ENCODE measurements at regions not wholly inside any gene's neighbourhood (a gene's known extent, or its start where the extent isn't known, plus 50 kb on each side); places are given as distances from the start of the nearest gene placed in this dataset.
"Not testable (repeated sequence)": the region's sequence is repeated elsewhere in the genome, so short reads cannot be mapped to it uniquely, and the experiment has no call there.

GRCh38 chr3:82222401-82222800, 461.0 kb upstream of the GBE1 start:
- no peak for DNase-seq
- intact Hi-C loops (cut with DNase I): no loop called here

GRCh38 chr3:82217571-82217970, 456.1 kb upstream of the GBE1 start:
- intact Hi-C loops (cut with DNase I): no loop called here
- no peak for DNase-seq

GRCh38 chr3:82208002-82208710, 446.7 kb upstream of the GBE1 start:
- intact Hi-C loops (cut with DNase I): no loop called here
- DNase-seq: no peak

- DNase-seq: no peak
- intact Hi-C loops (cut with DNase I): no loop called here
Measured at GRCh38 chr3:82202269-82202668, 440.8 kb upstream of the GBE1 start.

- intact Hi-C loops (cut with DNase I): no loop called here
- DNase-seq: no peak
Measured at GRCh38 chr3:82201316-82201715, 439.9 kb upstream of the GBE1 start.

- intact Hi-C loops (cut with DNase I): no loop called here
- no peak for DNase-seq
Measured at GRCh38 chr3:82198009-82198408, 436.6 kb upstream of the GBE1 start.

GRCh38 chr3:82196645-82197044, 435.2 kb upstream of the GBE1 start:
- no peak for DNase-seq
- intact Hi-C loops (cut with DNase I): no loop called here

- intact Hi-C loops (cut with DNase I): no loop called here
- no peak for DNase-seq
Measured at GRCh38 chr3:82194870-82195269, 433.4 kb upstream of the GBE1 start.

GRCh38 chr3:82186017-82186416, 424.6 kb upstream of the GBE1 start:
- intact Hi-C loops (cut with DNase I): no loop called here
- peak in 1 of 10 donors; percentile 65 for DNase-seq

GRCh38 chr3:82179291-82179690, 417.8 kb upstream of the GBE1 start:
- intact Hi-C loops (cut with DNase I): no loop called here
- DNase-seq: no peak

- intact Hi-C loops (cut with DNase I): no loop called here
- no peak for DNase-seq
Measured at GRCh38 chr3:82178291-82178690, 416.8 kb upstream of the GBE1 start.

- intact Hi-C loops (cut with DNase I): no loop called here
- DNase-seq: no peak
Measured at GRCh38 chr3:82177774-82178173, 416.3 kb upstream of the GBE1 start.

GRCh38 chr3:82165266-82165665, 403.8 kb upstream of the GBE1 start:
- no peak for DNase-seq
- intact Hi-C loops (cut with DNase I): no loop called here

- intact Hi-C loops (cut with DNase I): no loop called here
- DNase-seq: no peak
Measured at GRCh38 chr3:82163907-82164520, 402.6 kb upstream of the GBE1 start.

- intact Hi-C loops (cut with DNase I): no loop called here
- DNase-seq: no peak
Measured at GRCh38 chr3:82157952-82158351, 396.5 kb upstream of the GBE1 start.

- DNase-seq; intact Hi-C loops (cut with DNase I): not testable (repeated sequence)
Measured at GRCh38 chr3:82153892-82154291, 392.4 kb upstream of the GBE1 start.

- intact Hi-C loops (cut with DNase I): no loop called here
- DNase-seq: no peak
Measured at GRCh38 chr3:82145742-82146141, 384.3 kb upstream of the GBE1 start.

GRCh38 chr3:82144811-82145210, 383.4 kb upstream of the GBE1 start:
- DNase-seq: no peak
- intact Hi-C loops (cut with DNase I): no loop called here

GRCh38 chr3:82143661-82144412, 382.4 kb upstream of the GBE1 start:
- DNase-seq: no peak
- intact Hi-C loops (cut with DNase I): no loop called here

- no peak for DNase-seq
- intact Hi-C loops (cut with DNase I): no loop called here
Measured at GRCh38 chr3:82141592-82141991, 380.1 kb upstream of the GBE1 start.

- intact Hi-C loops (cut with DNase I): no loop called here
- DNase-seq: no peak
Measured at GRCh38 chr3:82137861-82138260, 376.4 kb upstream of the GBE1 start.

- intact Hi-C loops (cut with DNase I): no loop called here
- no peak for DNase-seq
Measured at GRCh38 chr3:82137050-82137449, 375.6 kb upstream of the GBE1 start.
